ENCODE measurements at regions not wholly inside any gene's neighbourhood (a gene's known extent, or its start where the extent isn't known, plus 50 kb on each side); places are given as distances from the start of the nearest gene placed in this dataset.
"Not testable (repeated sequence)": the region's sequence is repeated elsewhere in the genome, so short reads cannot be mapped to it uniquely, and the experiment has no call there.

DNA sequence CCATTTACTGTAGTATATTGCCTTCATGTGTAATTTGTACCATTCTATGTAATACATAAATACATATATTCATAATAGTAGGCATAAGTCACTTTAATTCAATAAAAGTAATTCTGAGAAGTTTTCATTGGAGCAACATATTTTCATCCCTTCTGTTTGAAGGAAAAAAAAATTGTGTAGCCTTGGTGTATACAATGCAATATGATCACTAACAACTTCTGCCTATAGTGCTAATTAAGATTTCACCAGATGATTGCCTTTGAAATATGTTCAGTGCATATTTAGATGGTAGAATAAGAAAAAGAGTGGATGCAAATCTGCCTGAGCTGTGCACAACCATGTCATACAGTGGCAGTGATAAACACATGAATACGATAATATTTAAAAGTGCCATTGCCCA lies 996.8 kb downstream of the EFNA5 start:
- no peak for DNase-seq

GRCh38 chr5:106661866-106662265 lies 1008.9 kb downstream of the EFNA5 start:
- no peak for DNase-seq

GRCh38 chr5:106660681-106661080 lies 1010.1 kb downstream of the EFNA5 start:
- DNase-seq, result no peak

- no peak for DNase-seq
Measured at GRCh38 chr5:106658150-106658549, 1012.6 kb downstream of the EFNA5 start.

DNA sequence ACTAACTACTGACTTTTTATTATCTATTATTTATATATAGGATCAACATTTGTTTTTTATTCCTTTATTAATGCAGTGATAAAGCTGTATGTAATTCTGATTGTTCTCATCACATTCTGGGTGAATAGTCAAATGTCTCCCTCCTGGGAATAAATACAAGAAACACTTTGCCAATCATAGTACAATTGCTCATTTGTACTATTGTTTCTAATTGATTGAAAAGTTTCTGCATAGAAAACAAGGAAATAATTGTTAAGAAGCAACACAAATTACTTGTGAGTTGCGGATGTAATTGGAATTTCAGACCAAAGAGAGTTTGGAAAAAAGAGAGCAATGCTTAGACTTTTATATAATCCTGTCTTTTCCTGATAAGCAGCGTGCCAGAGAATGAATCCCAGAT lies 1013.9 kb downstream of the EFNA5 start:
- no peak for DNase-seq

DNA sequence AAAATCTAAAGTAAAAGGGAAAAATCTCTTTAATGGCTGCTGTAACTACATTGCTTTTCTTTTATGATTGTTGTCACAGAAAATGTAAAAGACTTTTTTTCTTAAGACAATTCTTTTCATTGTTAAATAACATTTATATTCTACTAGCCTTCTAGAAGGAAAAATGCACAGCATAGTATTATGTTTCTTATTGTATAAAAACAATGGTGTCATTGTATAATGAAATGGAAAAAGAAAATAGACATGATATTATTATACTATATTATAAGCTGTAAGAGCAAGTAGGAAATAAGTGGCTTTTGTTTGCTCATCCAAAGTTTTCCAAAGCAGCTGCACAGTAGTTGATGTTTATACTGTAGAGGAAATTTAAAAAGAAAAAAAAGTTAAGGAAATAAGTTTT lies 1021.7 kb downstream of the EFNA5 start:
- no peak for DNase-seq

DNA sequence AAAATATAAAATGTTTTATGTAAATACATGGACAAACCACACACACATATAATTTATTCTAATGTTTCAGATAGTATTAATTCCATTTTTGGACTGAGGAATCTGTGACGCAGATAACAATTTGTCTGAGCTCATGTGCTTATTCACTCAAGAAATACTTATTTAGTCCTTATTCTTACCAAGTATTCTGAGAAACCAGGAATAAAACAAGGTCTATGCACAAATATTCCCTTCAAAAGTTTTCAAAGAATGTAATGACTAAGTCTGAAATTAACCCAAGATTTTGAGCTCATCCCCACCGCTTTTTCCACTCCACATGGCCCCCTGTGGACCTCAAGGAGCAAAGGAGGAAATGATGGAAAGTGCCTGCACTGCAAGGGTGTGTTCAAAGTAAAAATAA lies 1022.3 kb downstream of the EFNA5 start:
- no peak for DNase-seq

GRCh38 chr5:106646106-106646505 lies 1024.6 kb downstream of the EFNA5 start:
- no peak for DNase-seq

- DNase-seq, result no peak
Measured at GRCh38 chr5:106640511-106640910, 1030.2 kb downstream of the EFNA5 start.

GRCh38 chr5:106639488-106639887 lies 1031.2 kb downstream of the EFNA5 start:
- DNase-seq, result no peak

- no peak for DNase-seq
Measured at GRCh38 chr5:106637275-106637674, 1033.5 kb downstream of the EFNA5 start.

DNA sequence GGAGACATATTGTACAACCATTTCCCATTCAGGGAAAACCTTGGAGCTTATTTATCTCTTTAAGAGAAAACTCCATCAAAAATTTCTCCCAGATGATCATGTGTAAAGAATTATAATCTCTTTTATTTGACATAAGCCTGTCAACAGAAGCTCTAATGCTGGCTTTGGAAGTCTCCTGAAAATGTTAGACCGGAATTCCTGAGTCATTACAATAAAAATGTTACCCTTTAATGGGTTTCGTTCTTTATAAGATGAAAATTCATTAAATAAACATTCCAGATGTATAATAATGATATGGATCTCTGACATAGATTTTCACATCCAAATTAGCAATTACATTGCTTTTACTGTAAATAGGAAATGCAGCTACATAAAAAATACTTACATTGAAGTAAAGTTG lies 1036.4 kb downstream of the EFNA5 start:
- DNase-seq, result no peak

- DNase-seq, result no peak
Measured at GRCh38 chr5:106633825-106634224, 1036.9 kb downstream of the EFNA5 start.

GRCh38 chr5:106628456-106628855 lies 1042.3 kb downstream of the EFNA5 start:
- not testable (repeated sequence) for DNase-seq

GRCh38 chr5:106610041-106610440 lies 1060.7 kb downstream of the EFNA5 start:
- DNase-seq, result no peak

- DNase-seq, result no peak
Measured at GRCh38 chr5:106601620-106602019, 1069.1 kb downstream of the EFNA5 start.

DNA sequence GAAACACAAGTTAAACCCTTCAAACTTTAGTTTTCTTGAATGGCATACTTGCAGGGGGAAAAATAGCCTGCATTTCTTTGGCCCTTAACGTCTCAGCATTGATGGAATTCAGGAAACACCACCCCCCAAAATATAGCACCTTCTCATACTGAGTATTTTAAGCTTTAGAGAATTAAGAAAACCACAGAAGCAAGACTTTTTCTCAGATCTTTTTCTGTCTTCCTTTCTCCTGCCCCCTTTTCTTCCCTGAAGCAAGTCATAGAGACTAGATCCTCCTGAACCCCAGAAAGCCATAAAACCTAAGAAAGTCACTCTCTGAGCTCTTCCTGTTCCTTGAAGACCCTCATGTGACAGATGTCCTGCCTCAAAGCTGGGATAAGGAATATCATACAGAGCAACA lies 1069.9 kb downstream of the EFNA5 start:
- DNase-seq, result no peak

DNA sequence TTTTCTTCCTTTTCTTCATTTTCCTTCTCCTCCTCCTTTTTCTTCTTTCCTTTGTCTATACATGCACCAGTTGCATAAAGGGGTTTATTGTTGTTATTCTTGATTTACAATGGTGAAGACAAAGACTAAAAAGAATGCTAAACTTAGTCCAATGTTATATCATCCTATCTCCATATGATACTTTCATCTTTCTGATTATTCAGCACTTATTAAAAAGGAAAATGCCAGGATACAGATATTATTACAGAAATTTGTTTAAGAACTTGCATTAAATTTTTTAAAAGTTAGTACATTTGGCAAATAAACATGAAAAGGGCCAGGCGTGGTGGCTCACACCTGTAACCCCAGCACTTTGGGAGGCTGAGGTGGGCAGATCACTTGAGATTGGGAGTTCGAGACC lies 1074.9 kb downstream of the EFNA5 start:
- DNase-seq, result no peak

DNA sequence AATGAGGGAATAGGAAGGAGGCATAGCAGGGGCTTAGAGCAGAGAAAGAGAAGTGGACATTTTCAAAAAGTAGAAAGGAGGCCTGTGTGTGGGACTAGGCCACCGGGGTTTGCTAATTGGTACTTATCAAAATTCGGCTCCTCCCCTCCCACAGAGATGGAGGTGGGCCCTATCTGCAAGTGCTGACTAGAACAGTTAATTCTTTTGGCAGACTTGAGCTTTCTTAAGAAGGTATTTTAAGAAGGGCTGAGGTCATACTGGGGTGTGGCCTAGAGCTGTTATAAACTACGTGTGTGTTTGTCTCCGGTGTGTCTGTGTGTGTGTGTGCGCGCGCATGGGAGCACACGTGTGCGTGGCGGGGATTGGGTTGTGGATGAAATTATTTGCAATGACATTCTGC lies 1086.5 kb downstream of the EFNA5 start:
- DNase-seq, result no peak

DNA sequence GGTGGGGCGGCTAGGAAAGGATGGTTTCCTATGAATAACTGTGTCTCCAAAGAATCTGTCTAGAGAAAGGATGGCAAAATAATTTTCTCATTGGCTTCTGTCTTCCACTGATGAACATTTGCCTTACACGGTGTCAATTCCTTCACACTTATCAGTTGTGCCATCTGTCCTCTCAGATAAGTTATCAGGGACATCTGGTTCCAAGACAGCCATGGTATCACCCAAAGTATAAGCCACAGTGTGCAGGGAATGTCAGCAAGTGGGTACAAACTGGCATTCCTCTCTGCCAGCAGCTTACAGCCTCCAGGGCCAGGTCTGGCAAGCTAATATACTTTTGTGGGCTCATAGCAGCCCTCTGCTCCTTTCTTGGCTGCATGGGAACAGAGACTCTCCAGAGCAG lies 1092.0 kb downstream of the EFNA5 start:
- DNase-seq, result no peak

DNA sequence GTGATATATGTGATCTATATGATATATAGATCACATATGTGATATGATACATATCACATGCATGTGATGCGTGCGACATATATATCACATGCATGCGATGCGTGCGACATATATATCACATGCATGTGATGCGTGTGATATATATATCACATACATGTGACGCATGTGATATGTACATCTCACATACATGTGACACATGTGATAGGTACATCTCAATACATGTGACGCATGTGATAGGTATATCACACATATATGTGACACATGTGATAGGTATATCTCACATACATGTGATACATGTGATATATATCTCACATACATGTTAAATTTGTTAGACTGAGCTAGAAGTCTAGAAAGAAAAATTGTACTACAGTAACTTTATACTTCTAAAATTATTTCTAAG lies 1095.9 kb downstream of the EFNA5 start:
- no peak for DNase-seq

DNA sequence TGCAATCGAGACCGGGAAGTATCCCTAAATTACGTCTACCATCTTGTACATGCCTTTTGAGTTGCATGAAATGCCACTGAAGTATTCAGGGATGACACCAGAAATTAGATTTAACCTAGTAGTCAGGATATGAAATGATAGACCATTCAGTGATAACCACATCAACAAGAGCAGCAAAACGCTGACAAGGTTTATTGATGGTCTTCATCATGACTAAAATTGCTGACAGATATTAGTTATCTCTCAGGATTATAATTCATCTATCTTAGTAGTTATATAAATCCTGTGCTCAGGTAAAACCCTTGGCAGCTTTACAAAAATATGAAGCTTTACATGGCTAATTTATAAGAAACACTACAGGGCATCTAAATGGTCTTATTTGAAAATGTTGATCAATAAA lies 1104.7 kb downstream of the EFNA5 start:
- DNase-seq, result no peak

GRCh38 chr5:106545325-106545724 lies 1125.4 kb downstream of the EFNA5 start:
- no peak for DNase-seq

- no peak for DNase-seq
Measured at GRCh38 chr5:106543330-106543729, 1127.4 kb downstream of the EFNA5 start.

- DNase-seq, result no peak
Measured at GRCh38 chr5:106530150-106530549, 1140.6 kb downstream of the EFNA5 start.

GRCh38 chr5:106525438-106525837 lies 1145.3 kb downstream of the EFNA5 start:
- no peak for DNase-seq

Data from RPMI8226 (cell line).